B cell (primary cell): ENCODE measurements at regions not wholly inside any gene's neighbourhood (a gene's known extent, or its start where the extent isn't known, plus 50 kb on each side); places are given as distances from the start of the nearest gene placed in this dataset.

Experiments
- ATAC-seq: fragments of 200-7000 bp; cut with Tn5 transposase; one replicate; pipeline ENCODE4 v1.10.0; 2021; ENCODE audit warnings: low read depth, mild to moderate bottlenecking, moderate number of reproducible peaks, moderate library complexity
- CTCF ChIA-PET: fragments of 350-600 bp; sonication (Branson Sonifier 250); formaldehyde crosslinking; loops from one replicate; lab custom pipeline; 2021; ENCODE audit warnings: antibody characterized with exemption, inconsistent platforms; lab: Charles Lee
- POLR2A ChIA-PET: fragments of 350-600 bp; sonication (Branson Sonifier 250); formaldehyde crosslinking; loops from one replicate; lab custom pipeline; 2021; ENCODE audit warnings: antibody characterized with exemption; lab: Charles Lee
- DNase-seq: peaks from one replicate; pipeline ENCODE4 v3.0.0; 2013
- H2AFZ ChIP-seq: 2 replicates; pipeline ENCODE4 v1.6.1; 2012; ENCODE audit warnings: mild to moderate bottlenecking, low read depth, low read length; ENCODE audit not compliant: insufficient read depth, poor library complexity, severe bottlenecking
- H3K27ac ChIP-seq, 2 donors: 1 replicate in 1 of 2; 2 replicates in 1 of 2; pipeline ENCODE4 v1.5.1; 2012 to 2013; ENCODE audit warnings: low read length in 2 of 2, mild to moderate bottlenecking in 2 of 2, moderate library complexity in 1 of 2
- H3K27me3 ChIP-seq, 4 experiments: fragments of 200-600 bp in 1 of 4; sonication (generic) in 1 of 4; replicated peaks in 1 of 4; 1 replicate in 2 of 4; 2 replicates in 2 of 4; pipeline versions ENCODE4 v1.6.1 to v1.7.0; 2013 to 2016; ENCODE audit warnings: low read length in 3 of 4, mild to moderate bottlenecking in 2 of 4, mixed read lengths in 1 of 4, moderate library complexity in 1 of 4; ENCODE audit not compliant: insufficient read depth in 4 of 4, control insufficient read depth in 3 of 4; ENCODE audit errors: control extremely low read depth in 1 of 4
- H3K36me3 ChIP-seq, 2 experiments: replicated peaks in 1 of 2; 1 replicate in 1 of 2; 2 replicates in 1 of 2; pipeline versions ENCODE4 v1.6.1 to v1.7.1; 2013; ENCODE audit warnings: low read length in 1 of 2; ENCODE audit not compliant: insufficient read depth in 2 of 2, control insufficient read depth in 1 of 2; ENCODE audit errors: control extremely low read depth in 1 of 2, extremely low read depth in 1 of 2
- H3K4me1 ChIP-seq, 2 donors: fragments of 200-600 bp in 1 of 2; sonication (generic) in 1 of 2; 1 replicate in 1 of 2; 2 replicates in 1 of 2; pipeline versions ENCODE4 v1.5.1 to v1.6.1; 2013 to 2017; ENCODE audit warnings: low read length in 2 of 2; ENCODE audit not compliant: control insufficient read depth in 2 of 2, insufficient read depth in 2 of 2
- H3K4me2 ChIP-seq: replicated peaks from 2 replicates; pipeline ENCODE3; 2012; ENCODE audit warnings: mild to moderate bottlenecking, low read depth, low read length; ENCODE audit not compliant: poor library complexity, severe bottlenecking
- H3K4me3 ChIP-seq, 5 experiments: fragments of 200-600 bp in 1 of 5; sonication (generic) in 1 of 5; 1 replicate in 3 of 5; 2 replicates in 2 of 5; pipeline versions ENCODE4 v1.5.1 to v1.7.0; 2011 to 2016; ENCODE audit warnings: low read length in 4 of 5, mild to moderate bottlenecking in 4 of 5, low read depth in 2 of 5, control low read depth in 1 of 5, moderate library complexity in 1 of 5; ENCODE audit not compliant: insufficient read depth in 1 of 5; ENCODE audit errors: control extremely low read depth in 1 of 5, extremely low read depth in 1 of 5
- H3K79me2 ChIP-seq: fragments of 200-600 bp; sonication (generic); one replicate; pipeline ENCODE4 v1.6.0; 2016; ENCODE audit warnings: low read length; ENCODE audit not compliant: control insufficient read depth, insufficient read depth
- H3K9ac ChIP-seq: fragments of 200-600 bp; sonication (generic); 2 replicates; pipeline ENCODE4 v1.6.1; 2017; ENCODE audit warnings: mild to moderate bottlenecking, low read length, moderate library complexity
- H3K9me3 ChIP-seq, 3 donors: one replicate each; pipeline versions ENCODE4 v1.6.1 to v1.7.1; 2013; ENCODE audit warnings: low read length in 2 of 3; ENCODE audit not compliant: control insufficient read depth in 2 of 3, insufficient read depth in 1 of 3; ENCODE audit errors: control extremely low read depth in 1 of 3
- H4K20me1 ChIP-seq: 2 replicates; pipeline ENCODE4 v1.6.0; 2012; ENCODE audit warnings: mild to moderate bottlenecking, low read length; ENCODE audit not compliant: insufficient read depth, control insufficient read depth, poor library complexity, severe bottlenecking
- H3K27ac Mint-ChIP-seq: one replicate; pipeline ENCODE4 v1.8.0; 2021; ENCODE audit warnings: mixed read lengths
- H3K27me3 Mint-ChIP-seq: one replicate; pipeline ENCODE4 v1.8.0; 2021; ENCODE audit warnings: mixed read lengths
- H3K4me1 Mint-ChIP-seq: one replicate; pipeline ENCODE4 v1.8.0; 2021; ENCODE audit warnings: mixed read lengths
- H3K4me3 Mint-ChIP-seq: one replicate; pipeline ENCODE4 v1.8.0; 2021; ENCODE audit warnings: mixed read lengths
- H3K9me3 Mint-ChIP-seq: one replicate; pipeline ENCODE4 v1.8.0; 2022; ENCODE audit warnings: mixed read lengths; ENCODE audit not compliant: insufficient read depth
- EZH2 ChIP-seq: IDR thresholded peaks from 2 replicates; pipeline ENCODE4 v1.6.1; 2012; ENCODE audit warnings: borderline replicate concordance, low read depth, mild to moderate bottlenecking, moderate library complexity, low read length; ENCODE audit not compliant: insufficient read depth, poor library complexity, severe bottlenecking
- WGBS: methylation state at CpG from one replicate; pipeline ENCODE4 v1.1.5; 2013; ENCODE audit warnings: missing lambda C conversion rate; ENCODE audit not compliant: insufficient coverage; 5-methylcytosine and 5-hydroxymethylcytosine counted together
- intact Hi-C: fragments of 100-400 bp; cut with micrococcal nuclease; formaldehyde crosslinking; loops from one replicate; pipeline ENCODE4 v1.10.0; 2022
- TF ChIP-seq, protein P1 (sequence below): fragments of 200-600 bp; IDR thresholded peaks from one replicate; pipeline ENCODE4 v1.8.0; 2022; ENCODE audit warnings: antibody characterized with exemption, mild to moderate bottlenecking

DNA sequence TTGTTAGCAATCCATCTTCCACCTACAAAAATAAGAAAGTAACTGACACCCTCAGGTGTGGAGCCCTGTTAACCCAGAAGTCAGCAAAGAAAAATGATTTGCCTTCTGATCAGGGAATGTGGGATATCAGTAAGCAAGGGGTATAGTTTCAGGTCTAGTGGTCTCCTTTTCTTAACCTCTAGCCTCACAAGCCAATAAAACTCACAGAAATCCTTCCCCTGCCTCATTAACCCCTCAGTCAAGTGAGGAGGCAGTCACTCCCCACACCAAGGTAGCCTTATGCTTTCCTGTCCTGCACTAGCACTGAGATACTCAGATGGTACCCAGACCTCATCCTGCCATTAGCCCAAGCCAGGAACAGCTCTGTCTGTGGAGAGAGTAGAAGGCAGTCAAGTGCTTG lies 103.4 kb upstream of the VASH1 start:
- Mint-ChIP-seq H3K27ac (no peak overlapping the region), H3K4me3 (no peak overlapping the region), H3K9me3 (no peaks in the 10 kb centered on the region), H3K4me1 (no peaks in the 10 kb centered on the region), H3K27me3 (peaks cover 42% of the 10 kb centered on the region)
- Histone ChIP-seq H3K4me2 (no peak overlapping the region), H3K79me2 (no peaks in the 10 kb centered on the region), H3K4me3 (no peak overlapping the region), H2AFZ (no peak overlapping the region), H3K27me3 (peaks cover 0 to 10% (median 4%) of the 10 kb centered on the region in 4 experiments), H3K36me3 (no peaks in the 10 kb centered on the region), H4K20me1 (no peaks in the 10 kb centered on the region), H3K27ac (no peak overlapping the region), H3K9ac (no peak overlapping the region), H3K9me3 (peaks cover 0 to 5% (median 0%) of the 10 kb centered on the region in 3 donors), H3K4me1 (no peaks in the 10 kb centered on the region)
- no peak for DNase-seq
- TF ChIP-seq EZH2 = no peak
- TF ChIP-seq, protein P1, sequence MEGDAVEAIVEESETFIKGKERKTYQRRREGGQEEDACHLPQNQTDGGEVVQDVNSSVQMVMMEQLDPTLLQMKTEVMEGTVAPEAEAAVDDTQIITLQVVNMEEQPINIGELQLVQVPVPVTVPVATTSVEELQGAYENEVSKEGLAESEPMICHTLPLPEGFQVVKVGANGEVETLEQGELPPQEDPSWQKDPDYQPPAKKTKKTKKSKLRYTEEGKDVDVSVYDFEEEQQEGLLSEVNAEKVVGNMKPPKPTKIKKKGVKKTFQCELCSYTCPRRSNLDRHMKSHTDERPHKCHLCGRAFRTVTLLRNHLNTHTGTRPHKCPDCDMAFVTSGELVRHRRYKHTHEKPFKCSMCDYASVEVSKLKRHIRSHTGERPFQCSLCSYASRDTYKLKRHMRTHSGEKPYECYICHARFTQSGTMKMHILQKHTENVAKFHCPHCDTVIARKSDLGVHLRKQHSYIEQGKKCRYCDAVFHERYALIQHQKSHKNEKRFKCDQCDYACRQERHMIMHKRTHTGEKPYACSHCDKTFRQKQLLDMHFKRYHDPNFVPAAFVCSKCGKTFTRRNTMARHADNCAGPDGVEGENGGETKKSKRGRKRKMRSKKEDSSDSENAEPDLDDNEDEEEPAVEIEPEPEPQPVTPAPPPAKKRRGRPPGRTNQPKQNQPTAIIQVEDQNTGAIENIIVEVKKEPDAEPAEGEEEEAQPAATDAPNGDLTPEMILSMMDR = no peak
- intact Hi-C loops = no loop called here
- ATAC-seq = no peak
- ChIA-PET CTCF (no interaction called here), POLR2A (no interaction called here)

DNA sequence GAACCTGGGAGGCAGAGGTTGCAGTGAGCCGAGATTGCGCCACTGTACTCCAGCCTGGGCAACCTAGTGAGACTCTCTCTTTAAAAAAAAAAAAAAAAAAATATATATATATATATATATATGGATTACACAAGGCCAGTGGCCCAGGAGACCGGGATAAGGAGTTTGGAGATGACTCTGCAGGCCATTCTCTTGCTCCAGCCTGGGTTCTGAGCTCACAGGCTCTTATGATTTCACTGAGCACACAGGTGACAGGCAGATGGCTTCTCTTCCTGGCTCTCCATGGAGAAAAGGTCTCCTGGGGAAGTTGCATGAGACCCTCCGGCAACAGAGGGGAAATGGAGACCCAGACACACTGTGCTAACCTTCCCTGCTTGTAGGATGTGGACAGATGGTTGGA lies 98.7 kb upstream of the VASH1 start:
- ATAC-seq (no peak), DNase-seq (no peak)
- Histone ChIP-seq H3K36me3 (no peaks in the 10 kb centered on the region), H3K79me2 (no peaks in the 10 kb centered on the region), H3K4me2 (no peak overlapping the region), H3K4me3 (no peak overlapping the region), H3K4me1 (no peaks in the 10 kb centered on the region), H3K9me3 (peaks cover 0 to 5% (median 0%) of the 10 kb centered on the region in 3 donors), H4K20me1 (no peaks in the 10 kb centered on the region), H3K27ac (no peak overlapping the region), H3K27me3 (peaks cover 0 to 8% (median 0%) of the 10 kb centered on the region in 4 experiments), H3K9ac (no peak overlapping the region), H2AFZ (no peak overlapping the region)
- Mint-ChIP-seq H3K4me1 (no peaks in the 10 kb centered on the region), H3K9me3 (peaks cover 4% of the 10 kb centered on the region), H3K27me3 (peaks cover 29% of the 10 kb centered on the region), H3K4me3 (no peak overlapping the region), H3K27ac (no peak overlapping the region)
- WGBS = 67% methylated on average over 2 of the region's 4 CpGs
- ChIA-PET POLR2A (no interaction called here), CTCF (interaction anchor here (0.6 kb wide), 1 partner anchor 15 kb away, joined by 3 read pairs; no protein-coding TSS in a partner anchor)
- intact Hi-C loops = no loop called here
- TF ChIP-seq, protein P1 = no peak
- no peak for TF ChIP-seq EZH2
